ENCODE measurements at regions not wholly inside any gene's neighbourhood (a gene's known extent, or its start where the extent isn't known, plus 50 kb on each side); places are given as distances from the start of the nearest gene placed in this dataset.

GRCh38 chr7:110187877-110188554 is 902.9 kb upstream of the LRRN3 start:
- DNase-seq (ENCODE audit: insufficient read length, low spot score) (no peak), FAIRE-seq (no peak)
- TF ChIP-seq TAF1 (IDR thresholded peaks at IDR 0.05; ENCODE audit: low read depth, low read length) (no peak), SPI1 (IDR thresholded peaks at IDR 0.05; ENCODE audit: low read depth, low read length) (no peak)

GRCh38 chr7:110204527-110204926 is 886.4 kb upstream of the LRRN3 start:
- FAIRE-seq, result no peak
- TF ChIP-seq SPI1 (IDR thresholded peaks at IDR 0.05; ENCODE audit: low read depth, low read length) (no peak), TAF1 (IDR thresholded peaks at IDR 0.05; ENCODE audit: low read depth, low read length) (no peak), POLR2A (IDR thresholded peaks at IDR 0.05; ENCODE audit: low read depth, low read length) (no peak), PAX5 (IDR thresholded peaks at IDR 0.05; ENCODE audit: insufficient read depth, low read length, severe bottlenecking) (no peak), POLR2AphosphoS5 (IDR thresholded peaks at IDR 0.05; ENCODE audit: low read depth, low read length) (no peak), POU2F2 (IDR thresholded peaks at IDR 0.05; ENCODE audit: low read depth, low read length) (no peak)
- DNase-seq (ENCODE audit: insufficient read length, low spot score), result no peak

GRCh38 chr7:110205899-110206298 is 885.0 kb upstream of the LRRN3 start:
- TF ChIP-seq POLR2AphosphoS5 (IDR thresholded peaks at IDR 0.05; ENCODE audit: low read depth, low read length) (no peak), PAX5 (IDR thresholded peaks at IDR 0.05; ENCODE audit: insufficient read depth, low read length, severe bottlenecking) (no peak)
- DNase-seq (ENCODE audit: insufficient read length, low spot score), result no peak
- no peak for FAIRE-seq

- TF ChIP-seq POLR2A (IDR thresholded peaks at IDR 0.05; ENCODE audit: low read depth, low read length) (no peak), TAF1 (IDR thresholded peaks at IDR 0.05; ENCODE audit: low read depth, low read length) (no peak), POLR2AphosphoS5 (IDR thresholded peaks at IDR 0.05; ENCODE audit: low read depth, low read length) (no peak), PAX5 (IDR thresholded peaks at IDR 0.05; ENCODE audit: insufficient read depth, low read length, severe bottlenecking) (no peak), SPI1 (IDR thresholded peaks at IDR 0.05; ENCODE audit: low read depth, low read length) (no peak), POU2F2 (IDR thresholded peaks at IDR 0.05; ENCODE audit: low read depth, low read length) (no peak)
- no peak for FAIRE-seq
- DNase-seq (ENCODE audit: insufficient read length, low spot score), result no peak
These were observed 881.0 kb upstream of the LRRN3 start for GRCh38 chr7:110209884-110210283.

- TF ChIP-seq TAF1 (IDR thresholded peaks at IDR 0.05; ENCODE audit: low read depth, low read length) (no peak), POLR2AphosphoS5 (IDR thresholded peaks at IDR 0.05; ENCODE audit: low read depth, low read length) (no peak)
- DNase-seq (ENCODE audit: insufficient read length, low spot score) (no peak), FAIRE-seq (no peak)
These were observed 879.9 kb upstream of the LRRN3 start for GRCh38 chr7:110210941-110211608.

- TF ChIP-seq TAF1 (IDR thresholded peaks at IDR 0.05; ENCODE audit: low read depth, low read length) (no peak), POLR2AphosphoS5 (IDR thresholded peaks at IDR 0.05; ENCODE audit: low read depth, low read length) (no peak), SPI1 (IDR thresholded peaks at IDR 0.05; ENCODE audit: low read depth, low read length) (no peak), PAX5 (IDR thresholded peaks at IDR 0.05; ENCODE audit: insufficient read depth, low read length, severe bottlenecking) (no peak), POLR2A (IDR thresholded peaks at IDR 0.05; ENCODE audit: low read depth, low read length) (no peak), POU2F2 (IDR thresholded peaks at IDR 0.05; ENCODE audit: low read depth, low read length) (no peak)
- DNase-seq (ENCODE audit: insufficient read length, low spot score), result no peak
- no peak for FAIRE-seq
These were observed 866.3 kb upstream of the LRRN3 start for GRCh38 chr7:110224643-110225042.

- TF ChIP-seq POLR2A (IDR thresholded peaks at IDR 0.05; ENCODE audit: low read depth, low read length) (no peak), TAF1 (IDR thresholded peaks at IDR 0.05; ENCODE audit: low read depth, low read length) (no peak), SPI1 (IDR thresholded peaks at IDR 0.05; ENCODE audit: low read depth, low read length) (no peak), PAX5 (IDR thresholded peaks at IDR 0.05; ENCODE audit: insufficient read depth, low read length, severe bottlenecking) (no peak), POLR2AphosphoS5 (IDR thresholded peaks at IDR 0.05; ENCODE audit: low read depth, low read length) (no peak), POU2F2 (IDR thresholded peaks at IDR 0.05; ENCODE audit: low read depth, low read length) (no peak)
- DNase-seq (ENCODE audit: insufficient read length, low spot score), result no peak
- FAIRE-seq, result no peak
These were observed 844.8 kb upstream of the LRRN3 start for GRCh38 chr7:110246118-110246517.

GRCh38 chr7:110253093-110253492 is 837.8 kb upstream of the LRRN3 start:
- TF ChIP-seq POU2F2 (IDR thresholded peaks at IDR 0.05; ENCODE audit: low read depth, low read length) (no peak), SPI1 (IDR thresholded peaks at IDR 0.05; ENCODE audit: low read depth, low read length) (no peak), PAX5 (IDR thresholded peaks at IDR 0.05; ENCODE audit: insufficient read depth, low read length, severe bottlenecking) (no peak), POLR2A (IDR thresholded peaks at IDR 0.05; ENCODE audit: low read depth, low read length) (no peak), TAF1 (IDR thresholded peaks at IDR 0.05; ENCODE audit: low read depth, low read length) (no peak), POLR2AphosphoS5 (IDR thresholded peaks at IDR 0.05; ENCODE audit: low read depth, low read length) (no peak)
- no peak for DNase-seq (ENCODE audit: insufficient read length, low spot score)
- no peak for FAIRE-seq

- FAIRE-seq (no peak), DNase-seq (ENCODE audit: insufficient read length, low spot score) (no peak)
- TF ChIP-seq SPI1 (IDR thresholded peaks at IDR 0.05; ENCODE audit: low read depth, low read length) (no peak), POLR2AphosphoS5 (IDR thresholded peaks at IDR 0.05; ENCODE audit: low read depth, low read length) (no peak), POLR2A (IDR thresholded peaks at IDR 0.05; ENCODE audit: low read depth, low read length) (no peak), POU2F2 (IDR thresholded peaks at IDR 0.05; ENCODE audit: low read depth, low read length) (no peak), TAF1 (IDR thresholded peaks at IDR 0.05; ENCODE audit: low read depth, low read length) (no peak)
These were observed 833.3 kb upstream of the LRRN3 start for GRCh38 chr7:110257673-110258072.

GRCh38 chr7:110262251-110262650 is 828.7 kb upstream of the LRRN3 start:
- TF ChIP-seq SPI1 (IDR thresholded peaks at IDR 0.05; ENCODE audit: low read depth, low read length) (no peak), POLR2A (IDR thresholded peaks at IDR 0.05; ENCODE audit: low read depth, low read length) (no peak), TAF1 (IDR thresholded peaks at IDR 0.05; ENCODE audit: low read depth, low read length) (no peak), POU2F2 (IDR thresholded peaks at IDR 0.05; ENCODE audit: low read depth, low read length) (no peak), POLR2AphosphoS5 (IDR thresholded peaks at IDR 0.05; ENCODE audit: low read depth, low read length) (no peak), PAX5 (IDR thresholded peaks at IDR 0.05; ENCODE audit: insufficient read depth, low read length, severe bottlenecking) (no peak)
- DNase-seq (ENCODE audit: insufficient read length, low spot score) (no peak), FAIRE-seq (no peak)

Data from GM12891 (cell line).